ENCODE measurements at regions not wholly inside any gene's neighbourhood (a gene's known extent, or its start where the extent isn't known, plus 50 kb on each side); places are given as distances from the start of the nearest gene placed in this dataset.

DNA sequence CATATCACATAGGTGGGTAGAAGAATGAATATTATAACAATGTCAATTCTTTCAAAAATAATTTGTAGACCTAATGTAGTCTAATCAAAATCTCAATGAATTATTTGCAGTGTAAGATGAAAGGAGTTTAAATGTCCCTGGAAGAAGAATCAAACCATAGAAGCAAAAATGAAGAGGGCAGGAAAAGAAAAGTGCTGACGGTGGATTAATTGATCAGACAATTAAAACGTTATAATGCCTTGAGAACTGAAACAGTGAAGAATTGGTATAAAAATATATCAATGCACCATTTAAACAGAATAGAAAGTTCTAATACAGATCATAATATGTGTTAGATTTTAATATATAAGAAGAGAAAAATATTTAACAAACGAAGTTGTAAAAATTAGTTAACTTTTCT lies 109.8 kb downstream of the TYW3 start:
- TF ChIP-seq, protein P1, sequence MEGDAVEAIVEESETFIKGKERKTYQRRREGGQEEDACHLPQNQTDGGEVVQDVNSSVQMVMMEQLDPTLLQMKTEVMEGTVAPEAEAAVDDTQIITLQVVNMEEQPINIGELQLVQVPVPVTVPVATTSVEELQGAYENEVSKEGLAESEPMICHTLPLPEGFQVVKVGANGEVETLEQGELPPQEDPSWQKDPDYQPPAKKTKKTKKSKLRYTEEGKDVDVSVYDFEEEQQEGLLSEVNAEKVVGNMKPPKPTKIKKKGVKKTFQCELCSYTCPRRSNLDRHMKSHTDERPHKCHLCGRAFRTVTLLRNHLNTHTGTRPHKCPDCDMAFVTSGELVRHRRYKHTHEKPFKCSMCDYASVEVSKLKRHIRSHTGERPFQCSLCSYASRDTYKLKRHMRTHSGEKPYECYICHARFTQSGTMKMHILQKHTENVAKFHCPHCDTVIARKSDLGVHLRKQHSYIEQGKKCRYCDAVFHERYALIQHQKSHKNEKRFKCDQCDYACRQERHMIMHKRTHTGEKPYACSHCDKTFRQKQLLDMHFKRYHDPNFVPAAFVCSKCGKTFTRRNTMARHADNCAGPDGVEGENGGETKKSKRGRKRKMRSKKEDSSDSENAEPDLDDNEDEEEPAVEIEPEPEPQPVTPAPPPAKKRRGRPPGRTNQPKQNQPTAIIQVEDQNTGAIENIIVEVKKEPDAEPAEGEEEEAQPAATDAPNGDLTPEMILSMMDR (IDR thresholded peaks at IDR 0.05; ENCODE audit: low read length) = no peak
- no peak for TF ChIP-seq EZH2 (IDR thresholded peaks at IDR 0.05; ENCODE audit: borderline replicate concordance, low read length)
